IMR-90 (cell line): ENCODE measurements at regions not wholly inside any gene's neighbourhood (a gene's known extent, or its start where the extent isn't known, plus 50 kb on each side); places are given as distances from the start of the nearest gene placed in this dataset.

Experiments
- ATAC-seq: fragments of 200-7000 bp; cut with Tn5 transposase; 2 replicates; pipeline ENCODE4 v1.9.1; 2020; ENCODE audit warnings: low read depth, mild to moderate bottlenecking, moderate library complexity
- BruUV-seq: library from RNA; stranded (reverse); fragments of 400-500 nt; replicated peaks from 2 replicates; lab custom pipeline; 2021; lab: Mats Ljungman, UMichigan
- CTCF ChIA-PET: fragments of 300-600 bp; formaldehyde crosslinking; extraction: SDS; loops from one replicate; lab custom pipeline; 2021; ENCODE audit warnings: antibody characterized with exemption; lab: Yijun Ruan, JAX
- POLR2A ChIA-PET: fragments of 300-600 bp; sonication (Branson Sonifier 250); formaldehyde crosslinking; loops from one replicate; lab custom pipeline; 2022; ENCODE audit warnings: antibody characterized with exemption; ENCODE audit not compliant: unreplicated experiment; lab: Charles Lee
- DNase-seq: peaks from one replicate; pipeline ENCODE4 v3.0.0; 2013
- H2AFZ ChIP-seq: replicated peaks from 2 replicates; pipeline ENCODE3; 2013; ENCODE audit warnings: low read length, mild to moderate bottlenecking; ENCODE audit not compliant: poor library complexity
- H2AK5ac ChIP-seq: 2 replicates; pipeline ENCODE4 v1.6.1; 2013; ENCODE audit warnings: low read depth, low read length, inconsistent platforms
- H2AK9ac ChIP-seq: replicated peaks from 2 replicates; pipeline ENCODE3; 2013; ENCODE audit warnings: mild to moderate bottlenecking, low read depth, low read length, moderate library complexity; ENCODE audit not compliant: poor library complexity
- H2BK120ac ChIP-seq: 2 replicates; pipeline ENCODE4 v1.6.1; 2013; ENCODE audit warnings: low read depth, low read length, inconsistent platforms
- H2BK15ac ChIP-seq: 3 replicates; pipeline ENCODE4 v1.6.1; 2013; ENCODE audit warnings: low read depth, low read length, inconsistent platforms
- H2BK20ac ChIP-seq: 2 replicates; pipeline ENCODE4 v1.6.1; 2013; ENCODE audit warnings: low read depth, mild to moderate bottlenecking, inconsistent platforms, low read length, moderate library complexity
- H2BK5ac ChIP-seq: 2 replicates; pipeline ENCODE4 v1.6.1; 2013; ENCODE audit warnings: mild to moderate bottlenecking, low read depth, low read length, inconsistent platforms; ENCODE audit not compliant: poor library complexity, severe bottlenecking
- H3K14ac ChIP-seq: replicated peaks from 2 replicates; pipeline ENCODE4 v1.6.1; 2013; ENCODE audit warnings: low read depth, low read length, inconsistent platforms
- H3K18ac ChIP-seq: 2 replicates; pipeline ENCODE4 v1.6.1; 2013; ENCODE audit warnings: low read depth, low read length, control low read depth
- H3K23ac ChIP-seq: 2 replicates; pipeline ENCODE4 v1.6.1; 2013; ENCODE audit warnings: low read depth, low read length, inconsistent platforms
- H3K27ac ChIP-seq: 2 replicates; pipeline ENCODE4 v1.5.1; 2013; ENCODE audit warnings: mild to moderate bottlenecking, control low read depth, low read length; ENCODE audit not compliant: insufficient read depth
- H3K27me3 ChIP-seq: 2 replicates; pipeline ENCODE4 v1.6.1; 2013; ENCODE audit warnings: low read length; ENCODE audit not compliant: control insufficient read depth, insufficient read depth
- H3K36me3 ChIP-seq: 2 replicates; pipeline ENCODE4 v1.6.1; 2013; ENCODE audit warnings: low read length, mixed read lengths; ENCODE audit not compliant: control insufficient read depth, insufficient read depth
- H3K4ac ChIP-seq: 2 replicates; pipeline ENCODE4 v1.6.1; 2013; ENCODE audit warnings: low read depth, low read length, inconsistent platforms
- H3K4me1 ChIP-seq: 2 replicates; pipeline ENCODE4 v1.6.1; 2013; ENCODE audit warnings: low read length, mixed read lengths; ENCODE audit not compliant: control insufficient read depth, insufficient read depth
- H3K4me2 ChIP-seq: 2 replicates; pipeline ENCODE4 v1.6.1; 2013; ENCODE audit warnings: low read depth, mild to moderate bottlenecking, control low read depth, low read length, moderate library complexity
- H3K4me3 ChIP-seq: 2 replicates; pipeline ENCODE4 v1.5.1; 2013; ENCODE audit warnings: low read depth, mild to moderate bottlenecking, control low read depth, low read length, moderate library complexity; ENCODE audit not compliant: insufficient read depth
- H3K56ac ChIP-seq: 2 replicates; pipeline ENCODE4 v1.6.1; 2013; ENCODE audit warnings: low read length, inconsistent platforms; ENCODE audit not compliant: insufficient read depth; ENCODE audit errors: extremely low read depth
- H3K79me1 ChIP-seq, 2 experiments: 2 replicates each; pipeline ENCODE4 v1.6.1; 2013; ENCODE audit warnings: low read length in 2 of 2, inconsistent platforms in 1 of 2, low read depth in 1 of 2
- H3K9ac ChIP-seq: 2 replicates; pipeline ENCODE4 v1.6.1; 2013; ENCODE audit warnings: low read depth, low read length, control low read depth
- H3K9me1 ChIP-seq: 2 replicates; pipeline ENCODE4 v1.6.1; 2013; ENCODE audit warnings: low read length, inconsistent platforms; ENCODE audit not compliant: insufficient read depth
- H3K9me3 ChIP-seq: 2 replicates; pipeline ENCODE4 v1.6.1; 2013; ENCODE audit warnings: low read length; ENCODE audit not compliant: control insufficient read depth, insufficient read depth
- H4K20me1 ChIP-seq: 2 replicates; pipeline ENCODE4 v1.6.1; 2013; ENCODE audit warnings: low read length, inconsistent platforms; ENCODE audit not compliant: insufficient read depth
- H4K5ac ChIP-seq: 2 replicates; pipeline ENCODE4 v1.6.1; 2013; ENCODE audit warnings: mild to moderate bottlenecking, low read depth, low read length, control low read depth
- H4K8ac ChIP-seq, 2 experiments: 2 replicates each; pipeline ENCODE4 v1.6.1; 2013; ENCODE audit warnings: low read depth in 2 of 2, low read length in 2 of 2, control low read depth in 1 of 2, inconsistent platforms in 1 of 2
- H4K91ac ChIP-seq: 2 replicates; pipeline ENCODE4 v1.6.1; 2013; ENCODE audit warnings: low read depth, low read length, inconsistent platforms; ENCODE audit not compliant: insufficient read depth
- BHLHE40 ChIP-seq: fragments of 150-350 bp; IDR thresholded peaks from 2 replicates; pipeline ENCODE4 v1.6.1; 2016; ENCODE audit warnings: mild to moderate bottlenecking, low read depth, low read length
- CEBPB ChIP-seq: IDR thresholded peaks from 2 replicates; pipeline ENCODE4 v1.6.1; 2012; ENCODE audit warnings: low read depth, low read length, improper control_type of control experiment
- FOS ChIP-seq: fragments of 150-350 bp; IDR thresholded peaks from 2 replicates; pipeline ENCODE4 v1.6.1; 2016; ENCODE audit warnings: low read depth, low read length
- MAFK ChIP-seq: IDR thresholded peaks from 2 replicates; pipeline ENCODE4 v1.6.1; 2012; ENCODE audit warnings: low read depth, low read length, improper control_type of control experiment
- MAZ ChIP-seq: IDR thresholded peaks from 2 replicates; pipeline ENCODE4 v1.6.1; 2012; ENCODE audit warnings: low read depth, mild to moderate bottlenecking, low read length, improper control_type of control experiment, moderate library complexity, borderline replicate concordance
- NFE2L2 ChIP-seq: fragments of 150-350 bp; IDR thresholded peaks from 2 replicates; pipeline ENCODE4 v1.6.1; 2016; ENCODE audit warnings: low read depth, mild to moderate bottlenecking, low read length
- POLR2A ChIP-seq: IDR thresholded peaks from 2 replicates; pipeline ENCODE4 v1.6.1; 2012; ENCODE audit warnings: mild to moderate bottlenecking, low read depth, low read length
- RCOR1 ChIP-seq: IDR thresholded peaks from 2 replicates; pipeline ENCODE4 v1.6.1; 2012; ENCODE audit warnings: mild to moderate bottlenecking, low read length, improper control_type of control experiment; ENCODE audit not compliant: insufficient replicate concordance
- RFX5 ChIP-seq: IDR thresholded peaks from 2 replicates; pipeline ENCODE4 v1.8.0; 2012; ENCODE audit warnings: low read depth, mild to moderate bottlenecking, low read length, moderate library complexity
- WGBS, 2 experiments: methylation state at CpG; one replicate each; pipeline versions ENCODE4 v1.1.5 to v1.1.7; 2013; ENCODE audit warnings: missing lambda C conversion rate in 2 of 2; ENCODE audit not compliant: insufficient read length in 1 of 2; ENCODE audit errors: extremely low coverage in 2 of 2; 5-methylcytosine and 5-hydroxymethylcytosine counted together
- dilution Hi-C: fragments of 300-500 bp; cut with HindIII; formaldehyde crosslinking; loops from one replicate; pipeline ENCODE4 v1.14.3; 2018; ENCODE audit warnings: low sequenced_read_pairs; ENCODE audit not compliant: unreplicated experiment
- in situ Hi-C: fragments of 300-500 bp; cut with MboI; formaldehyde crosslinking; loops from 3 replicates; pipeline ENCODE4 v1.14.3; 2019; ENCODE audit warnings: low sequenced_read_pairs, inconsistent platforms, mixed read lengths
- intact Hi-C: fragments of 100-400 bp; cut with micrococcal nuclease; formaldehyde crosslinking; loops from 2 replicates; pipeline ENCODE4 v1.10.0; 2022
- TF ChIP-seq, protein P1 (sequence below): fragments of 150-350 bp; IDR thresholded peaks from 2 replicates; pipeline ENCODE4 v1.6.1; 2016; ENCODE audit warnings: low read depth, mild to moderate bottlenecking, low read length, moderate library complexity, borderline replicate concordance
- TF ChIP-seq, protein P2 (sequence below): conservative IDR thresholded peaks from 2 replicates; pipeline ENCODE4 v1.5.1; 2012; ENCODE audit warnings: mild to moderate bottlenecking, low read depth, low read length, improper control_type of control experiment

DNA sequence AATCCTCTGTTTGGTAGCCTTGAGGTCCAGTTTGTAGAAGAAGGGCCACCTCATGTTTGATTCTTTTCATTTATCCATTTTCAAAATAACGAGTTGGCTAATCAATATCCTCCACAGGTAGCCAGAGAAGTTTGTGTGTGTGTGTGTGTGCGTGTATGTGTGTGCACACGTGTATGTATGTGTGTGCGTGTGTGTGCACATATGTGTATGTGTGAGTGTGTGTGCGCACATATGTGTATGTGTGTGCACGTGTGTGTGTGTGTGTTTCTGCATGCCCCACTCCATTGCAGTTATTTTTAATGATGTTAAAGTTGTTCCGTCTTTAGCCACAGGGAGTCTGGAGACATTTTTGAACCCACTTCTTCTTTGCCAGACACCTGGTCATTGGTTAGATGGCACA, 112.8 kb upstream of the PRKCQ start:
- CTCF ChIA-PET, result no interaction called here
- H2AK5ac ChIP-seq, result no peak overlapping the region
- no peak overlapping the region for H3K14ac ChIP-seq
- H3K9me3 ChIP-seq, result no peaks in the 10 kb centered on the region
- H3K4ac ChIP-seq, result no peak overlapping the region
- no peak overlapping the region for H4K91ac ChIP-seq
- H2BK15ac ChIP-seq, result no peak overlapping the region
- H3K27me3 ChIP-seq, result no peaks in the 10 kb centered on the region; the same call in 1 of the 2 replicates
- WGBS, 2 experiments, result 100% methylated on average over 3 of the region's 7 CpGs; no CpG with 5 or more reads in 1 of the 2 experiments
- no peaks in the 10 kb centered on the region for H3K9me1 ChIP-seq
- no peak overlapping the region for H3K27ac ChIP-seq
- no TSS peak for BruUV-seq
- H2AK9ac ChIP-seq, result no peak overlapping the region
- no peak for ATAC-seq
- dilution Hi-C loops, result loop anchor here (25.0 kb wide), 1 partner anchor 719 kb away; the partner anchor contains the start of gene SFMBT2
- no peaks in the 10 kb centered on the region for H3K36me3 ChIP-seq
- H2BK5ac ChIP-seq, result no peak overlapping the region
- intact Hi-C loops, result no loop called here
- no peak overlapping the region for H2BK120ac ChIP-seq
- H2AFZ ChIP-seq, result no peak overlapping the region
- no peak overlapping the region for H3K23ac ChIP-seq
- H4K5ac ChIP-seq, result no peak overlapping the region
- no peaks in the 10 kb centered on the region for H4K20me1 ChIP-seq
- in situ Hi-C loops, result no loop called here
- H2BK20ac ChIP-seq, result no peak overlapping the region
- H3K4me2 ChIP-seq, result no peak overlapping the region
- DNase-seq, result no peak
- no peak overlapping the region for H3K4me3 ChIP-seq
- H3K56ac ChIP-seq, result no peak overlapping the region
- no peak overlapping the region for H3K9ac ChIP-seq
- no peak overlapping the region for H4K8ac ChIP-seq
- no peak for TF ChIP-seq FOS
- no peak for TF ChIP-seq RFX5
- TF ChIP-seq MAFK, result no peak
- no peak for TF ChIP-seq RCOR1
- TF ChIP-seq MAZ, result no peak
- TF ChIP-seq, protein P1, sequence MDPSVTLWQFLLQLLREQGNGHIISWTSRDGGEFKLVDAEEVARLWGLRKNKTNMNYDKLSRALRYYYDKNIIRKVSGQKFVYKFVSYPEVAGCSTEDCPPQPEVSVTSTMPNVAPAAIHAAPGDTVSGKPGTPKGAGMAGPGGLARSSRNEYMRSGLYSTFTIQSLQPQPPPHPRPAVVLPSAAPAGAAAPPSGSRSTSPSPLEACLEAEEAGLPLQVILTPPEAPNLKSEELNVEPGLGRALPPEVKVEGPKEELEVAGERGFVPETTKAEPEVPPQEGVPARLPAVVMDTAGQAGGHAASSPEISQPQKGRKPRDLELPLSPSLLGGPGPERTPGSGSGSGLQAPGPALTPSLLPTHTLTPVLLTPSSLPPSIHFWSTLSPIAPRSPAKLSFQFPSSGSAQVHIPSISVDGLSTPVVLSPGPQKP, result no peak
- TF ChIP-seq POLR2A, result no peak
- TF ChIP-seq CEBPB, result no peak
- no peak for TF ChIP-seq NFE2L2
- TF ChIP-seq BHLHE40, result no peak
- TF ChIP-seq, protein P2, sequence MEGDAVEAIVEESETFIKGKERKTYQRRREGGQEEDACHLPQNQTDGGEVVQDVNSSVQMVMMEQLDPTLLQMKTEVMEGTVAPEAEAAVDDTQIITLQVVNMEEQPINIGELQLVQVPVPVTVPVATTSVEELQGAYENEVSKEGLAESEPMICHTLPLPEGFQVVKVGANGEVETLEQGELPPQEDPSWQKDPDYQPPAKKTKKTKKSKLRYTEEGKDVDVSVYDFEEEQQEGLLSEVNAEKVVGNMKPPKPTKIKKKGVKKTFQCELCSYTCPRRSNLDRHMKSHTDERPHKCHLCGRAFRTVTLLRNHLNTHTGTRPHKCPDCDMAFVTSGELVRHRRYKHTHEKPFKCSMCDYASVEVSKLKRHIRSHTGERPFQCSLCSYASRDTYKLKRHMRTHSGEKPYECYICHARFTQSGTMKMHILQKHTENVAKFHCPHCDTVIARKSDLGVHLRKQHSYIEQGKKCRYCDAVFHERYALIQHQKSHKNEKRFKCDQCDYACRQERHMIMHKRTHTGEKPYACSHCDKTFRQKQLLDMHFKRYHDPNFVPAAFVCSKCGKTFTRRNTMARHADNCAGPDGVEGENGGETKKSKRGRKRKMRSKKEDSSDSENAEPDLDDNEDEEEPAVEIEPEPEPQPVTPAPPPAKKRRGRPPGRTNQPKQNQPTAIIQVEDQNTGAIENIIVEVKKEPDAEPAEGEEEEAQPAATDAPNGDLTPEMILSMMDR, result no peak
- H3K4me1 ChIP-seq, result 0 out of 2 replicates have a peak, but pooled peaks cover 2% of the 10 kb centered on the region
- no peak overlapping the region for H3K18ac ChIP-seq
- no peaks in the 10 kb centered on the region for H3K79me1 ChIP-seq
- POLR2A ChIA-PET, result no interaction called here
